HG03457 (cell line): ENCODE measurements at regions not wholly inside any gene's neighbourhood (a gene's known extent, or its start where the extent isn't known, plus 50 kb on each side); places are given as distances from the start of the nearest gene placed in this dataset.

Experiments
- ATAC-seq: cut with Tn5 transposase; IDR thresholded peaks from one replicate; pipeline ENCODE4 v1.9.1; 2021; ENCODE audit warnings: moderate number of reproducible peaks; ENCODE audit not compliant: unreplicated experiment

GRCh38 chr18:51397347-51397962, 200.0 kb upstream of the MEX3C start:
- no peak for ATAC-seq

GRCh38 chr18:51398104-51398503, 200.6 kb upstream of the MEX3C start:
- no peak for ATAC-seq

- no peak for ATAC-seq
Measured at GRCh38 chr18:51399491-51400122, 202.1 kb upstream of the MEX3C start.

- no peak for ATAC-seq
Measured at GRCh38 chr18:51400721-51401120, 203.2 kb upstream of the MEX3C start.

GRCh38 chr18:51401912-51402311, 204.4 kb upstream of the MEX3C start:
- ATAC-seq: no peak

- no peak for ATAC-seq
Measured at GRCh38 chr18:51404620-51405019, 207.1 kb upstream of the MEX3C start.

GRCh38 chr18:51405683-51406477, 208.4 kb upstream of the MEX3C start:
- ATAC-seq: no peak

GRCh38 chr18:51417643-51418483, 220.4 kb upstream of the MEX3C start:
- ATAC-seq: no peak

GRCh38 chr18:51425475-51425874, 228.0 kb upstream of the MEX3C start:
- ATAC-seq: no peak

- ATAC-seq: no peak
Measured at GRCh38 chr18:51425889-51426288, 228.4 kb upstream of the MEX3C start.

- ATAC-seq: no peak
Measured at GRCh38 chr18:51426996-51427395, 229.5 kb upstream of the MEX3C start.

GRCh38 chr18:51429644-51430043, 232.2 kb upstream of the MEX3C start:
- no peak for ATAC-seq

- no peak for ATAC-seq
Measured at GRCh38 chr18:51430538-51430937, 233.1 kb upstream of the MEX3C start.

- ATAC-seq: no peak
Measured at GRCh38 chr18:51433296-51433695, 235.8 kb upstream of the MEX3C start.

GRCh38 chr18:51433881-51434280, 236.4 kb upstream of the MEX3C start:
- no peak for ATAC-seq

GRCh38 chr18:51437280-51438271, 240.1 kb upstream of the MEX3C start:
- ATAC-seq: no peak

- no peak for ATAC-seq
Measured at GRCh38 chr18:51438797-51439350, 241.4 kb upstream of the MEX3C start.

- ATAC-seq: no peak
Measured at GRCh38 chr18:51442012-51442411, 244.5 kb upstream of the MEX3C start.

GRCh38 chr18:51446571-51447210, 249.2 kb upstream of the MEX3C start:
- ATAC-seq: no peak
